SK-N-MC (cell line): ENCODE measurements at regions not wholly inside any gene's neighbourhood (a gene's known extent, or its start where the extent isn't known, plus 50 kb on each side); places are given as distances from the start of the nearest gene placed in this dataset.

ENCODE experiments used
- EZH2 ChIP-seq: fragments of 200-600 bp; sonication (generic); IDR thresholded peaks from one replicate; pipeline ENCODE4 v1.6.1; 2017; ENCODE audit warnings: antibody characterized with exemption
- FOXP2 ChIP-seq: optimal IDR thresholded peaks from 2 replicates; pipeline ENCODE3; 2011; ENCODE audit warnings: mild to moderate bottlenecking, moderate library complexity; ENCODE audit not compliant: insufficient read depth; ENCODE audit errors: extremely low read length, control extremely low read depth
- POLR2AphosphoS5 ChIP-seq: IDR thresholded peaks from 2 replicates; pipeline ENCODE4 v1.6.1; 2012; ENCODE audit warnings: mild to moderate bottlenecking, low read depth, low read length, borderline replicate concordance

- TF ChIP-seq EZH2 = no peak
- TF ChIP-seq POLR2AphosphoS5 = no peak
- no peak for TF ChIP-seq FOXP2
Observed at GRCh38 chr13:50452756-50453155, 390.7 kb downstream of the DLEU7 start.
